Activated CD8-positive, alpha-beta T cell treated with anti-CD3 and anti-CD28 coated beads for 36 hours (primary cell): ENCODE measurements at regions not wholly inside any gene's neighbourhood (a gene's known extent, or its start where the extent isn't known, plus 50 kb on each side); places are given as distances from the start of the nearest gene placed in this dataset.

ENCODE experiments used
- ATAC-seq: fragments of 200-7000 bp; cut with Tn5 transposase; one replicate; pipeline ENCODE4 v1.10.0; 2021; ENCODE audit warnings: mild to moderate bottlenecking, moderate library complexity
- CTCF ChIA-PET: fragments of 350-600 bp; sonication (Branson Sonifier 250); formaldehyde crosslinking; loops from one replicate; lab custom pipeline; 2021; ENCODE audit warnings: antibody characterized with exemption; lab: Charles Lee
- POLR2A ChIA-PET: fragments of 350-600 bp; sonication (Branson Sonifier 250); formaldehyde crosslinking; loops from one replicate; lab custom pipeline; 2021; ENCODE audit warnings: antibody characterized with exemption; lab: Charles Lee
- DNase-seq: peaks from one replicate; pipeline ENCODE4 v3.0.0-alpha.2; 2020
- H3K27ac Mint-ChIP-seq: one replicate; pipeline ENCODE4 v1.8.0; 2021; ENCODE audit warnings: mild to moderate bottlenecking, mixed read lengths
- H3K27me3 Mint-ChIP-seq: one replicate; pipeline ENCODE4 v1.8.0; 2021; ENCODE audit warnings: mixed read lengths
- H3K36me3 Mint-ChIP-seq: one replicate; pipeline ENCODE4 v1.8.0; 2021; ENCODE audit warnings: low read depth, mixed read lengths
- H3K4me1 Mint-ChIP-seq: one replicate; pipeline ENCODE4 v1.8.0; 2021; ENCODE audit warnings: low read depth, mixed read lengths
- H3K4me3 Mint-ChIP-seq: one replicate; pipeline ENCODE4 v1.8.0; 2021; ENCODE audit warnings: mild to moderate bottlenecking, moderate library complexity, mixed read lengths
- H3K9me3 Mint-ChIP-seq: one replicate; pipeline ENCODE4 v1.8.0; 2021; ENCODE audit warnings: mixed read lengths
- intact Hi-C: fragments of 100-400 bp; cut with micrococcal nuclease; formaldehyde crosslinking; loops from one replicate; pipeline ENCODE4 v1.10.0; 2022
- TF ChIP-seq, protein P1 (sequence below): fragments of 200-600 bp; IDR thresholded peaks from one replicate; pipeline ENCODE4 v1.8.0; 2022; ENCODE audit warnings: antibody characterized with exemption, mild to moderate bottlenecking

DNA sequence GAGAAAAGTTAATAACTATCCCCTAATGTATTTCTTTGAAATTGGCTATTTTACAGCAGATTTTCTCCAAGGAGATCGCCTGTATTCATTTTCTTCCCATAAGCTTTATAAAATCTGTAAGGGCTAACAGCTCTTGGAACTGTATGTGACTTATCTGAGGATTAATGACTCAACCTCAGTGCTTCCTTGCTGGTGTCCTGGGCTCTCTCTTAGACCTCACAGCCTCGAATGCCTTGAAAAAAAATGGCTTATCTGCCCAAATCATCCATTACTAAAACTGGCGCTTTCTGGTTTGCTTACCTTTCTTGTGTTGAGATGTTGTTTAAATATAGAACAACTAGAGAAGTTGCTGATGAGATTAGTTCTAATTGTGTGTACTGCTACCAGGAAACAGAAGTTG, 713.6 kb downstream of the SLC4A3 start:
- intact Hi-C loops: no loop called here
- TF ChIP-seq, protein P1, sequence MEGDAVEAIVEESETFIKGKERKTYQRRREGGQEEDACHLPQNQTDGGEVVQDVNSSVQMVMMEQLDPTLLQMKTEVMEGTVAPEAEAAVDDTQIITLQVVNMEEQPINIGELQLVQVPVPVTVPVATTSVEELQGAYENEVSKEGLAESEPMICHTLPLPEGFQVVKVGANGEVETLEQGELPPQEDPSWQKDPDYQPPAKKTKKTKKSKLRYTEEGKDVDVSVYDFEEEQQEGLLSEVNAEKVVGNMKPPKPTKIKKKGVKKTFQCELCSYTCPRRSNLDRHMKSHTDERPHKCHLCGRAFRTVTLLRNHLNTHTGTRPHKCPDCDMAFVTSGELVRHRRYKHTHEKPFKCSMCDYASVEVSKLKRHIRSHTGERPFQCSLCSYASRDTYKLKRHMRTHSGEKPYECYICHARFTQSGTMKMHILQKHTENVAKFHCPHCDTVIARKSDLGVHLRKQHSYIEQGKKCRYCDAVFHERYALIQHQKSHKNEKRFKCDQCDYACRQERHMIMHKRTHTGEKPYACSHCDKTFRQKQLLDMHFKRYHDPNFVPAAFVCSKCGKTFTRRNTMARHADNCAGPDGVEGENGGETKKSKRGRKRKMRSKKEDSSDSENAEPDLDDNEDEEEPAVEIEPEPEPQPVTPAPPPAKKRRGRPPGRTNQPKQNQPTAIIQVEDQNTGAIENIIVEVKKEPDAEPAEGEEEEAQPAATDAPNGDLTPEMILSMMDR: no peak
- POLR2A ChIA-PET: interaction anchor here (0.6 kb wide), 1 partner anchor 775 kb away, joined by 4 read pairs; no protein-coding TSS in a partner anchor

DNA sequence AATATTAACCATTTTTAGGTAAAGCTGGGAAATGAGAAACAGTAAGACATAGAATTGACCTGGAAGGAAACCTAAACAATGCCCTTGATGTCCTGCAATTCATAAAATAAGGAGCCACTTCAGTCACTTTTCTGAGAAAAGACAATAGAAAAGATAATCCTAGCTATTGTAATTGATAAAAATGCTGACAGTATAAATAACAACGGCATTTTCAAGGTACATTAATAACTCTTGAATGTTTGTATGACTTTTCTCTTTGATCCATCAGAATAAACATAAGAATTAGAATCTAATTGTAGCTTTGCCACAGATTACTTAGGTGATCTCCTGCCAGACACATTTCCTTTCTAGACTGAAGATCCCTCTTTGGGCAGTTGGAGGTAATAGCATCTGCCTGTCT, 719.5 kb downstream of the SLC4A3 start:
- no peak for DNase-seq
- H3K4me3 Mint-ChIP-seq: no peak overlapping the region
- no peak overlapping the region for H3K27ac Mint-ChIP-seq
- intact Hi-C loops: no loop called here
- ATAC-seq: no peak
- POLR2A ChIA-PET: interaction anchor here (0.6 kb wide), 1 partner anchor 124 kb away, joined by 4 read pairs; no protein-coding TSS in a partner anchor
- no peaks in the 10 kb centered on the region for H3K27me3 Mint-ChIP-seq
- CTCF ChIA-PET: no interaction called here
- H3K36me3 Mint-ChIP-seq: no peaks in the 10 kb centered on the region
- H3K9me3 Mint-ChIP-seq: no peaks in the 10 kb centered on the region
- TF ChIP-seq, protein P1: no peak
- H3K4me1 Mint-ChIP-seq: no peaks in the 10 kb centered on the region

More for the DNA sequence above, 713.6 kb downstream of the SLC4A3 start:
- Mint-ChIP-seq H3K27ac (no peak overlapping the region), H3K9me3 (peaks cover 2% of the 10 kb centered on the region), H3K27me3 (no peaks in the 10 kb centered on the region), H3K4me3 (no peak overlapping the region), H3K36me3 (no peaks in the 10 kb centered on the region), H3K4me1 (no peaks in the 10 kb centered on the region)
- DNase-seq: no peak
- CTCF ChIA-PET: no interaction called here
- ATAC-seq: no peak

DNA sequence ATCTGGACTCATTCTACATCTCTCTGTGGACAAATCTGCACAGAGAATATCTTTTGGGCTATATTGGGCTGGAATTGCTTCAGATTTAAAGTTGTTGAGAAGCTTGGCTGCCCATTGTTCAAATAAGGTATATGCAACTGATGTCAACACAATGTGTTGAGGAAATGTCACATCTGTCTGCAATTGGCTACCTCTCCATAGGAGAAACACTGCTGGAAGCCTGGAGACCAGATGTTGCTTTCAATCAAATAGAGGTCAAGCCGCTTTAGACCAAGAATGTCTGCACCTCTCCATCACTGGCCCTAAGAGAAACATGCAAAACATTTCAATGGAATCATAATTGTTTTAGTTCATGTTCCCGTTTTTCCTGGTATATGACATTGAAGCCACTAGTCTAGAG, 720.2 kb downstream of the SLC4A3 start:
- TF ChIP-seq, protein P1: no peak
- ChIA-PET CTCF (no interaction called here), POLR2A (no interaction called here)
- intact Hi-C loops: no loop called here
- H3K4me1 Mint-ChIP-seq: no peaks in the 10 kb centered on the region
- H3K27ac Mint-ChIP-seq: no peak overlapping the region
- no peaks in the 10 kb centered on the region for H3K27me3 Mint-ChIP-seq
- ATAC-seq (no peak), DNase-seq (no peak)
- H3K36me3 Mint-ChIP-seq: no peaks in the 10 kb centered on the region
- no peaks in the 10 kb centered on the region for H3K9me3 Mint-ChIP-seq
- H3K4me3 Mint-ChIP-seq: no peak overlapping the region

DNA sequence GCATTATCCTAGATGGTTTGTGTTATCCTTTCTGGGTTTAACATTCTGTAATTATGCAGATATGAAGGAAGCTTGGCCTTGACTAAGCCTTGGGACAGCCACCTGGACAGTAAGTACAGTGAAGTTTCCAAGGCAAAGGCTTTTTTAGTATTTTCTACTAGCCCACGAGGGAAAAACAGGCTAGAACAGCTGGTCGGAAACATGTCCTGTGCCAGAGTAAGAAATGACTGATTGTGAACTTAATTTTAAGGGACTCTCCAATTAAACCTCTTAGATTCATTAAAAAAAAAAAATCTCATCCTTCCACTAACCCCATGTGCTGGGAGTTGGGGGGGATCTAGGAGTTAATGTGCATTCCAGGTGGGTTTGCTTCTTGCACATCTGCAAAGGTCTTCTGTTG, 720.8 kb downstream of the SLC4A3 start:
- Mint-ChIP-seq H3K36me3 (no peaks in the 10 kb centered on the region), H3K9me3 (no peaks in the 10 kb centered on the region), H3K4me3 (no peak overlapping the region), H3K27ac (no peak overlapping the region), H3K4me1 (no peaks in the 10 kb centered on the region), H3K27me3 (no peaks in the 10 kb centered on the region)
- intact Hi-C loops: no loop called here
- ChIA-PET POLR2A (interaction anchor here (0.6 kb wide), 1 partner anchor 329 kb away, joined by 4 read pairs; no protein-coding TSS in a partner anchor), CTCF (no interaction called here)
- ATAC-seq (no peak), DNase-seq (no peak)
- TF ChIP-seq, protein P1: no peak

DNA sequence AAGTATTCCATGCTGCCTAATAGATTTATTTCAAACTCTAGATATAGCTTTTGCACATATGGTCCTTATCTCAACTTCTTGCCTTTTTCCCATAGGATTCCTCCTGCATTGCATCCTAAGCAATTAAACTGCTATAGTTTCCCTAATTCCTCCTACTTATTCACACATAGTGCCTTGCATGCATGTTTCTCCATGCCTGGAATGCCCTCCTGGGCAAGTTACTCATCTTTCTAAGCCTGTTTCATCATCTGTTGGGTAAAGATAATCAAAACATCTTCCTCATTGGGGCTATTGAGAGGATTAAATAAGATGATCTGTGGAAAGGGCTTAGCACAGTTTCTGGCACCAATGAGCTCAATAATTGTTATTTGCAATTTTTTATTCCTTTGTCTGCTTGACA, 726.5 kb downstream of the SLC4A3 start:
- DNase-seq: no peak
- no peaks in the 10 kb centered on the region for H3K9me3 Mint-ChIP-seq
- H3K4me1 Mint-ChIP-seq: no peaks in the 10 kb centered on the region
- H3K4me3 Mint-ChIP-seq: no peak overlapping the region
- ChIA-PET CTCF (no interaction called here), POLR2A (no interaction called here)
- no peak overlapping the region for H3K27ac Mint-ChIP-seq
- ATAC-seq: no peak
- H3K27me3 Mint-ChIP-seq: no peaks in the 10 kb centered on the region
- intact Hi-C loops: no loop called here
- TF ChIP-seq, protein P1: no peak
- no peaks in the 10 kb centered on the region for H3K36me3 Mint-ChIP-seq
